ENCODE measurements at regions not wholly inside any gene's neighbourhood (a gene's known extent, or its start where the extent isn't known, plus 50 kb on each side); places are given as distances from the start of the nearest gene placed in this dataset.

DNA sequence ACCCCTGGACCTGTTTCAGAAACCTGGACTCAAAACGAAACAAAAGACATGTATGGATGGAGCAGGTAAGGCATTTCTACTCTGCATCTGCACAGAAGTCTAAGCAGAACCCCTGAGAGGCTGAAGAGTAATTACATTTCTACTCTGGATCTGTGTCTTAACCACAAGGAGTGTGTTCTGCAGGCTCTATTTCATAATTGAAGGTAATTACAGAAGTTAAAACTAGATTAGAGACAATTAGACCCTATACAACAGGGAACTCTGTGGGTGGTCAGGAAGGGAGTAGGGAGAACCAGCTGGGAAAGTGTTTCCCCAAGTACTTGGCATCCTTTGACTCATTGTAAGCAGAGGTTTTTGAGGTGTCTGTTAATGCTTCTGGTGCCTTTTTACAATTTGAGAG is 69.8 kb downstream of the IGSF1 start:
- Histone ChIP-seq H3K9me3 (replicated peaks in 1 of 3) (no peaks in the 10 kb centered on the region), H3K27me3 (peaks cover 5% of the 10 kb centered on the region), H3K4me3 (no peak overlapping the region), H3K27ac (no peak overlapping the region), H3K4me1 (replicated peaks in 1 of 2) (no peaks in the 10 kb centered on the region), H3K36me3 (replicated peaks in 1 of 2) (no peaks in the 10 kb centered on the region)
- TF ChIP-seq POLR2A (IDR thresholded peaks at IDR 0.05) = no peak
- TF ChIP-seq, protein P1, sequence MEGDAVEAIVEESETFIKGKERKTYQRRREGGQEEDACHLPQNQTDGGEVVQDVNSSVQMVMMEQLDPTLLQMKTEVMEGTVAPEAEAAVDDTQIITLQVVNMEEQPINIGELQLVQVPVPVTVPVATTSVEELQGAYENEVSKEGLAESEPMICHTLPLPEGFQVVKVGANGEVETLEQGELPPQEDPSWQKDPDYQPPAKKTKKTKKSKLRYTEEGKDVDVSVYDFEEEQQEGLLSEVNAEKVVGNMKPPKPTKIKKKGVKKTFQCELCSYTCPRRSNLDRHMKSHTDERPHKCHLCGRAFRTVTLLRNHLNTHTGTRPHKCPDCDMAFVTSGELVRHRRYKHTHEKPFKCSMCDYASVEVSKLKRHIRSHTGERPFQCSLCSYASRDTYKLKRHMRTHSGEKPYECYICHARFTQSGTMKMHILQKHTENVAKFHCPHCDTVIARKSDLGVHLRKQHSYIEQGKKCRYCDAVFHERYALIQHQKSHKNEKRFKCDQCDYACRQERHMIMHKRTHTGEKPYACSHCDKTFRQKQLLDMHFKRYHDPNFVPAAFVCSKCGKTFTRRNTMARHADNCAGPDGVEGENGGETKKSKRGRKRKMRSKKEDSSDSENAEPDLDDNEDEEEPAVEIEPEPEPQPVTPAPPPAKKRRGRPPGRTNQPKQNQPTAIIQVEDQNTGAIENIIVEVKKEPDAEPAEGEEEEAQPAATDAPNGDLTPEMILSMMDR (IDR thresholded peaks at IDR 0.05) = no peak
- intact Hi-C loops (cut with DNase I) = no loop called here
- WGBS, 4 donors = 62 to 86% (median 68%) methylated on average over 1 of the region's 1 CpG
- DNase-seq = no peak

DNA sequence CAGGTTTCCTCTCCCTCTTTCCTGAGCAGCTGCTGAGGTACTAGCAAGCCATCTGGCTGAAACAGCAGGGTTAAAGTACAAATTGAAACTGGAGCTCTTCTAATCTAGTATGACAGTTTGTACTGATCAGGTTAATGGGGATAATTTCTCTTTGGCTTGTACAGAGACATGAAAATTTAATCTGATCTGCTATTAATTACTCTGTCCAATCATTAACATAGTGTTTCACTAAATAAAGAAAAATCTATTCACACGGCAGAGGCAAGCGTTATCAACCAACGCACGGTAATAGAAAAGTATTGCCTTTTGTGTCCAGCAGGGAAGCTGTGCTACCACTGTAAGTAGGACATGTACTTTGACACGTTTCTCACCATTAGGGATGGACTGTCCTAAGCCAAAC is 71.1 kb downstream of the IGSF1 start:
- intact Hi-C loops (cut with DNase I) = no loop called here
- no peak overlapping the region for H3K27ac ChIP-seq
- TF ChIP-seq, protein P1 (IDR thresholded peaks at IDR 0.05) = no peak
- no peak for TF ChIP-seq POLR2A (IDR thresholded peaks at IDR 0.05)
- WGBS, 4 donors = 65 to 77% (median 71%) methylated on average over 5 of the region's 5 CpGs
- no peaks in the 10 kb centered on the region for H3K4me1 ChIP-seq (replicated peaks in 1 of 2)
- H3K36me3 ChIP-seq (replicated peaks in 1 of 2) = no peaks in the 10 kb centered on the region
- no peak overlapping the region for H3K4me3 ChIP-seq
- H3K9me3 ChIP-seq (replicated peaks in 1 of 3) = no peaks in the 10 kb centered on the region
- no peak for DNase-seq
- peaks cover 5% of the 10 kb centered on the region for H3K27me3 ChIP-seq

DNA sequence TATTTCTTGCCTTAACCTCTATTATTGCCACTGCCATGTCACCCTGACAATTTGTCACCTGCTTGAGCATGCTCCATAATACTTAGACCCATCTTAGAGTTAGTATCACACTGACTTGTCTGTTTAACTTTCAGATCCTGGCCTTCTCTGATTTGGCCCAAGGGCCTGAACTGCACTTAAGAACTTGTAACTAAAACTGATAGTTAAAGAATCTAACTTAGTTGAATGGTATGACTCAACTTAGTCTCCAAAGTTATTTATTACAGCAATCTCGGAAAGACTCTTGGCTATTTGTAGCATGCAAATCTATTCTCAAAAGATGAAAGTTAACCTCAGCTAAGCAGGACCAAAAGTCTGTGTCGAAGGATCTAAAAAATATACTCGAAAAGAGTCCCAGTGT is 72.3 kb downstream of the IGSF1 start:
- intact Hi-C loops (cut with DNase I) = no loop called here
- Histone ChIP-seq H3K27ac (no peak overlapping the region), H3K4me1 (replicated peaks in 1 of 2) (no peaks in the 10 kb centered on the region), H3K9me3 (replicated peaks in 1 of 3) (no peaks in the 10 kb centered on the region), H3K36me3 (replicated peaks in 1 of 2) (no peaks in the 10 kb centered on the region), H3K4me3 (no peak overlapping the region), H3K27me3 (peaks cover 5% of the 10 kb centered on the region)
- no peak for TF ChIP-seq POLR2A (IDR thresholded peaks at IDR 0.05)
- TF ChIP-seq, protein P1 (IDR thresholded peaks at IDR 0.05) = no peak
- WGBS, 4 donors = 57 to 68% (median 61%) methylated on average over 3 of the region's 3 CpGs
- no peak for DNase-seq

DNA sequence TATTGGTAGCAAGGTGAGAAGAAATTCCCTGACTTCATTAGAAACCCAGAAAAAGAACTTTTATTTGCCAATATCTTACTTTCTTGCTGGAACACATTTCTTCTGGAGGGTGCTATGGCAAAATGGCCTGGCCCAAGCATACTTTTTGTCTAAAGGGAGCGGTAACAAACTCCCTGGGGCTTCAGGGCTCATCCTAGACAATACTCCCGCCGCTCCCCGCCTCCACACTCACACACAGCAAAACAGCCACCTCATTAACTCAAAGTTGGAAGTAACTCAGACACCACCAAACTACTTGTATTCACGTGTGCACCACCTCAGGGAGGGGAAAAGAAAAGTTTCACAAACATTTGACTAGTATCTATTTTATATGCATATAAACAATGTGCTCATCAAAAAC is 75.7 kb downstream of the IGSF1 start:
- TF ChIP-seq POLR2A (IDR thresholded peaks at IDR 0.05) = no peak
- TF ChIP-seq, protein P1 (IDR thresholded peaks at IDR 0.05) = no peak
- Histone ChIP-seq H3K4me3 (no peak overlapping the region), H3K9me3 (replicated peaks in 1 of 3) (no peaks in the 10 kb centered on the region), H3K36me3 (replicated peaks in 1 of 2) (no peaks in the 10 kb centered on the region), H3K4me1 (replicated peaks in 1 of 2) (no peaks in the 10 kb centered on the region), H3K27me3 (no peaks in the 10 kb centered on the region), H3K27ac (no peak overlapping the region)
- 30 to 45% (median 35%) methylated on average over 3 to 5 of the region's 5 CpGs for WGBS, 4 donors
- DNase-seq = no peak
- intact Hi-C loops (cut with DNase I) = no loop called here

Data from adrenal gland (tissue), 9 donors.